Small intestine (tissue), 7 donors: ENCODE measurements at regions not wholly inside any gene's neighbourhood (a gene's known extent, or its start where the extent isn't known, plus 50 kb on each side); places are given as distances from the start of the nearest gene placed in this dataset.

Experiments used
- DNase-seq, 2 donors: peaks; one replicate each; pipeline versions ENCODE4 v3.0.0 to v3.0.0-alpha.2; 2013
- FAIRE-seq: peaks from 2 replicates; lab custom pipeline; 2012; peaks lifted over from hg19 to GRCh38; lab: Jason Lieb, UNC
- H3K27ac ChIP-seq, 3 donors: one replicate each; pipeline ENCODE4 v1.5.1; 2013; ENCODE audit warnings: low read length in 2 of 3, mild to moderate bottlenecking in 2 of 3, control low read depth in 1 of 3, inconsistent platforms in 1 of 3, low read depth in 1 of 3, moderate library complexity in 1 of 3
- H3K27me3 ChIP-seq, 3 donors: one replicate each; pipeline ENCODE4 v1.6.1; 2013; ENCODE audit warnings: low read length in 3 of 3, inconsistent platforms in 1 of 3; ENCODE audit not compliant: control insufficient read depth in 3 of 3, insufficient read depth in 3 of 3
- H3K36me3 ChIP-seq, 3 donors: one replicate each; pipeline ENCODE4 v1.6.1; 2013; ENCODE audit warnings: low read length in 3 of 3, inconsistent platforms in 1 of 3, low read depth in 1 of 3, mild to moderate bottlenecking in 1 of 3, moderate library complexity in 1 of 3; ENCODE audit not compliant: control insufficient read depth in 3 of 3, insufficient read depth in 2 of 3
- H3K4me1 ChIP-seq, 3 donors: one replicate each; pipeline ENCODE4 v1.6.1; 2013; ENCODE audit warnings: low read length in 2 of 3, inconsistent platforms in 1 of 3, low read depth in 1 of 3, mild to moderate bottlenecking in 1 of 3, moderate library complexity in 1 of 3; ENCODE audit not compliant: control insufficient read depth in 3 of 3, insufficient read depth in 2 of 3
- H3K4me3 ChIP-seq, 3 donors: one replicate each; pipeline ENCODE4 v1.5.1; 2013; ENCODE audit warnings: low read length in 3 of 3, control low read depth in 1 of 3, inconsistent platforms in 1 of 3, low read depth in 1 of 3, mild to moderate bottlenecking in 1 of 3, moderate library complexity in 1 of 3
- H3K9me3 ChIP-seq, 2 donors: one replicate each; pipeline ENCODE4 v1.6.1; 2013; ENCODE audit warnings: low read depth in 1 of 2, low read length in 1 of 2; ENCODE audit not compliant: control insufficient read depth in 2 of 2, insufficient read depth in 1 of 2
- WGBS, 3 donors: extraction: QIAGEN DNeasy Blood & Tissue Kit; methylation state at CpG; one replicate each; pipeline ENCODE4 v1.1.7; 2013; 5-methylcytosine and 5-hydroxymethylcytosine counted together
- donor health status: healthy with polysubstance abuse.
- donor health status: control.
- donor health status: control.
- donor health status: Bipolar disorder and iron deficiency.
- donor health status: healthy.

DNA sequence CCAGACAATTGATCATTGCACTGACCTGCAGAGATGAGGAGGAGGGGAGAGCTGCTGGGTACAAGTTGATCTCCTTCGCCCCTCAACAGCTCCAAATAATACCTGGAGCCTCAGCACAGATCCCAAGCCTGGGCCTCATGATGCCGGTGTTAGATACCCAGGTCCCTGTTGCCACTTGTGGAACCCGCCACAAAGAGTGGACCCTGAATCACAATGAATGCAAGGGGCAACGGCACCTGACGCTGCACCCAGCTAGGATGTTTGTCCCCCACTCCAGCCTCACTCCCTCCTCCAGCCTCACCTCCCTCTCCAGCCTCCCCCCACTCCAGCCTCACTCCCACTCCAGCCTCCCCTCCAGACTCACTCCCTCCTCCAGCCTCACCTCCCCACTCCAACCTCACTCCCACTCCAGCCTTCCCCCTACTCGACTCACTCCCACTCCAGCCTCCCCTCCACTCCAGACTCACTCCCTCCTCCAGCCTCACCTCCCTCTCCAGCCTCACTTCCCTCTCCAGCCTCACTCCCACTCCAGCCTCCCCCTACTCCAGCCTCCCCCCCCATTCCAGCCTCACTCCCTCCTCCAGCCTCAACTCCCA lies 879.0 kb downstream of the BRD1 start:
- Histone ChIP-seq H3K4me3 (no peak overlapping the region), H3K4me1 (no peaks in the 10 kb centered on the region), H3K36me3 (no peaks in the 10 kb centered on the region), H3K9me3 (no peaks in the 10 kb centered on the region), H3K27ac (no peak overlapping the region), H3K27me3 (no peaks in the 10 kb centered on the region)
- FAIRE-seq = no peak
- DNase-seq = no peak
- 74 to 82% (median 81%) methylated on average over 3 to 6 of the region's 6 CpGs for WGBS, 3 donors

DNA sequence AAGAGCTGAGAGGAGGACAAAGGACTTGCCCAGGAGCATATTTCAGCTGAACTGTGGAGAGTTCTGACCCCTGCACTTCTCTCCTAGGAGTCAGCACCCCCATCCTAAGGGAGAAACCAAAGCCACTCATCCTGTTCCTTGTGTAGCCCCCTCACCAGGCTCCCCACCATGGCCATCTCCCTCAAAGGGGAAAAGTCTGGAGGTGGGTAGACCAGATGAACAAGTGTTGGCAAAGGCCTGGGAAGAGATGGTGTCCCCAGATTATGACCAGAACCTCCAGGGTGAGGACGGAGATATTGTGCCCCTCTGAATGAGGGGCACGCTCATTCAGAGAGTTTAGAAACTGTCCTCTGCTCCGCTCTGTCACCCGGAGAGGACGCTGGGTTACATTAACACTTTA lies 880.0 kb downstream of the BRD1 start:
- Histone ChIP-seq H3K4me3 (no peak overlapping the region), H3K27me3 (no peaks in the 10 kb centered on the region), H3K4me1 (no peaks in the 10 kb centered on the region), H3K27ac (no peak overlapping the region), H3K9me3 (no peaks in the 10 kb centered on the region), H3K36me3 (no peaks in the 10 kb centered on the region)
- no peak for DNase-seq
- FAIRE-seq = no peak
- WGBS, 3 donors = 78 to 89% (median 83%) methylated on average over 5 of the region's 5 CpGs

DNA sequence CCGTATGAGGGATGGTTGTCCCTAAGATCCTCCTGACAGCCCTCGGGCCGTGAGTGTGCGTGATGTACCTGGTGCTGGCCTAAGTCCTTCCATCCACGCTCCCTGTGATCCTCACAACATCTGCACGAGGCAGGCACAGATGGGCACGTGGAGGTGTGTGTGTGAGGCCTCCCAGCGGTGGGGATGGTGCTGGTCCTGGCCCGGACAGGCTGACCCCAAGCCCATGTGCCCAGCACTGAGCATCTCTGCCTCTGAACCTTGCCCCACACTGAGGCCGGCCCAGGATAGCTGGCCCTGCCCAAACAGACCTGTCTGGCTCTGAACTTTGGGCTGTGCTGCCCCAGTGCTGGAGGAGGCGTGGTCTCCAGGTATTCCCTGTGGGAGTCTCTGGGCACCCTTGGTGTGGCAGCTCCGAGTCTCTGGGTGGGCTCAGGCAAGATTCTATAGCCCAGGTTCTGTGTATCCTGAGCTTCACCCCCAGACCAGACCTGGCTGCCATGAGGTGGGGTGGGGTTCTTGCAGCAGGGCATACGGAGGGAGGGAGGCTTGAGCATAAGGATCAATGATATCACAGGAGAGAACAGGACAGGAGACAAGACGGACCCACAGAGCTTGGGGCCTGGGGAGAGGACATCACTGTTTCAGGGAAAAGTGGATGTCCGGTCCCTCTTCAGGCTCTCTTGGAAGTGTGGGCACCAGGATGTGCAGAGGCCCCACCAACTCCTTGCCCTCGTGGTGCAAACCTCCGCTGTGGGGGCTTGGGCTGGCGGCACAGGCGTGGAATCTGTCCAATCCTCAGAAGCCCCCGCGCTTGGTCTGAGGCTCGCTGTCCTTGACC lies 881.8 kb downstream of the BRD1 start:
- Histone ChIP-seq H3K36me3 (no peaks in the 10 kb centered on the region), H3K4me3 (no peak overlapping the region), H3K4me1 (no peaks in the 10 kb centered on the region), H3K27me3 (no peaks in the 10 kb centered on the region), H3K9me3 (no peaks in the 10 kb centered on the region), H3K27ac (no peak overlapping the region)
- FAIRE-seq (no peak), DNase-seq (no peak)
- WGBS, 3 donors = 58 to 82% (median 67%) methylated on average over 21 to 22 of the region's 22 CpGs

DNA sequence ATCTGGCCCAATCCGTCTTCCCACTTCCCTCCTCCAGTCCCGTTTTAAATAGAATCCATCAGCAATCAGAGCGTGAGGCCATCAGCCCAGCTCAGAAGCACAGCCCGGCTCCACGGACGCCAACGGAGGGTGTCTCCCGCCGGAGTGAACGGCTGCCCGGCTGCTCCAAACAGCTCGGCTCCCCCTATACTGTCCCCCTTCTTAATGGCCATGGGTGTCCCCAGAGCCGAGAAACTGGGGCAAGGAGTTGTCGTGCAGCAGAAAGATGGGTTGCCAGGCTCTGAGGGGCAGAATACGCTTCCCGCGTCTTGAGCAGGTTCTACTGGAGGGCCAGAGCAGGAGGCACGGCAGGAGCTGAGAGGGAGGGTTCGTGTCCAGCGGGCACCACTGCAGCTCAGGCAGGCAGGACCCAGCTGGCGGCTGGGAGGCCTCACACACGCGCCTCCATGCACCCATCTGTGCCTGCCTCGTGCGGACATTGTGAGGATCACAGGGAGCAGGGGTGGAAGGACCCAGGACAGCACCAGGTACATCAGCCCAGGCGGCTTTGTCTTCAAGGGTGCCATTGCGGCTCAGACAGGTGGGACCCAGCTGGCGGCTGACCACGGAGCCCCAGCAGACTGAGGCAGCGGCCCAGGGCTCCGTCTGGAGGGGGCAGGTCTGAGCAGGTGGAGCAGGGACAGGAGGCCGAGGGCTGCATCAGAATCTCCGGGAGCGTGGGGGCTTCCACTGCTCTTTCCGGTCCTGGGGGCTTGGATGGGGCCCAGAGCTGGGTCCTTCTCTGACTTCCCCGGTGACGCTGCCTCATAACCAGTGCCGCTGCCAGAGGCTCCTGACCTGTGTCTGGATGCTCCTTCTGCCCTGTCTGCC lies 882.7 kb downstream of the BRD1 start:
- H3K36me3 ChIP-seq = no peaks in the 10 kb centered on the region
- peaks cover 0 to 3% (median 0%) of the 10 kb centered on the region in 3 donors for H3K27me3 ChIP-seq
- no peaks in the 10 kb centered on the region for H3K4me1 ChIP-seq
- 84 to 88% (median 84%) methylated on average over 36 to 38 of the region's 38 CpGs for WGBS, 3 donors
- H3K4me3 ChIP-seq = no peak overlapping the region
- FAIRE-seq = no peak
- DNase-seq = no peak
- no peak overlapping the region for H3K27ac ChIP-seq
- H3K9me3 ChIP-seq = no peaks in the 10 kb centered on the region

DNA sequence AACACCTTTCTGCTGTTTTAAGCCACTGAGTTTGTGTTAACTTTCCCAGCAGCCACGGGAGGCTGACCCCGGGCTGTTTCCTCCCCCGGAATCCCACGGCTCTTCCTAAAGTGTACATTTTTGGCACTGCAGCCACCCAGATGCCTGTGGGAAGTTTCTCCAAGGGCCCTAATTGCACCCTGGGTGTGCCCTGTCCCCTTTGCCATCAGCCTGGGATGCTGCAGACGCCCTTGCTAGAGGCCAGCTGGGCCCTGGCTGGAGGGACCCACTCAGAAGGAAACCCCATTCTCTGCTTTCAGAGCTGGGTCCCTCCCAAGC lies 883.3 kb downstream of the BRD1 start:
- H3K4me3 ChIP-seq = no peak overlapping the region
- H3K9me3 ChIP-seq = no peaks in the 10 kb centered on the region
- DNase-seq (no peak), FAIRE-seq (no peak)
- WGBS, 3 donors = 63 to 76% (median 70%) methylated on average over 5 of the region's 5 CpGs
- no peaks in the 10 kb centered on the region for H3K4me1 ChIP-seq
- no peak overlapping the region for H3K27ac ChIP-seq
- no peaks in the 10 kb centered on the region for H3K36me3 ChIP-seq
- H3K27me3 ChIP-seq = peaks cover 0 to 3% (median 0%) of the 10 kb centered on the region in 3 donors

DNA sequence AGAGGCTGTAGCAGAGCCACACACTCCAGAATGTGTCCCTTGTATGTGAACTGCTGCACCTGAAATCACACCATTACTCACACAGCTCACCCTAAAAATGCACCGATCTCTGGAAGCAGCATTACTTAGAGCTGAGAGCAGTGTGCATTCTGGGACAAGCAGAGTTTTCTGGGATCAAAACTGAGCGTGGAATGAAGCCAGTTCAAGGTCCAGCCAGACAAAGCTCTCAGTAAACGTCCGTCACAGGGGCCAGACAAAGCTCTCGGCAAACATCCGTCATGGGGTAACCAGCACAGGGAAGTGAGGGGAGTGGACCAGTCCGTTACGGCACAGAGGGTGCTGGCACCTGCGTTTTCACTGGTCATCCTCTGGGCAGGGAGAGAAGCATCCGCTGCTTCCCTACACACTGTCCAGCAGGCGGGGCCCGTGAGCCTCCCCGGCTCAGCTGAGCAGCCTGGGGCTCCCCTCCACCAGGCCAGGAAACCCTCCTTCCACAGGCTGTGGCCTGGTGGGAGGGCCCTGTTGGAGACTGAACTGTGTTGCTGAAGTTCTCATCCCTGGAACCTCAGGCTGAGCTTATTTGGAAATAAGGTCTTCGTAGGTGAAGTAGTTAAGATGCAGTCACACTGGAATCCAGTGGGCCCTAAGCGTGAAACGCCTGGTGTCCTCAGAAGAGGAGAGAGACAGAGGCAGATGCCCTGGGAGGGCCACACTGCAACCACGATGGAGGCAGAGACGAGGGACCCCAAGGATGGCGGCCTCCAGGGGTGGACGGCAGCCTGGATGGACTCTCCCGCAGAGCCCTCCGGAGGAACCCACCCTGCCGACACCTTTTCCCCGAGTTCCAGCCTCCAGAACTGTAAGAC lies 883.9 kb downstream of the BRD1 start:
- FAIRE-seq = no peak

DNA sequence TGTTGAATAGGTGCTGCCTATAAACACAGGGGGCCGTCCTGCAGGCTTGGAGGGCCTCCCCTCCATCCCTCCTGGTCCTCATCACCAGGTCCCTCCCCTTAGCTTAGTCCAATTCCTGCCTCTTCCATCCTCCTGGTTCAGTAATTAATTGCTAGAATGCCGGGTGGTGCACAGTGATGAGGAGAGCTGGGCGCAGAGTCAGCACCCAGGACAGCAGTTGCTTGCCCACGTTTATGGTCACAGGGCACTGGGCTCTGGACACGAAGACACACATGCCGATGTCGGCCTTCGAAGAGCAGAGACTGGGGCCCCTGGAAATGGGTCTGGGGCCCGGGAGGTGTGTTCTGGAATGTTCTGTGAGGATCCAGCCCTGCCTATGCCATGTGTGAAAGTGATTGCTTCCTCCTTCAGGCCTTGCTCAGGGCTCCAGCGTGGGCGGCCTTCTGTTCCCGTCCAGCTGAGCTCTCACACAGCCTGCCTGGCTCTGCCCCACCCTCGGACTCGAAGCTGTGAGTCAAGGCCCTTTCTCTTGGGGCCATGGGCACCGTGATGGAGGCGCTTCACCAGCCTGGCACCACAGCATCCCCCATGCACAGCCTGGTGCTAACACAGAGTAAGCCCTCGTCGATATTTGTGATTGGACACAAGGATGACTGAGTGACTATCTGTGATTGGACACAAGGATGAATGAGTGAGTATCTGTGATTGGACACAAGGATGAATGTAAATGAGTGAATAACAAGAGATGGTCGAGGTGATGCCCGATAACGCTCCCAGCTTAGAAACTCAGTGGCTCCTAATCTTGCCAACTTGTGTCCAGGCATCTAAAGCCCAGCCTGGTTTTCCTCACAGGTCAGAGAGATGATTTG lies 884.7 kb downstream of the BRD1 start:
- Histone ChIP-seq H3K4me3 (no peak overlapping the region), H3K9me3 (no peaks in the 10 kb centered on the region), H3K27ac (no peak overlapping the region), H3K4me1 (no peaks in the 10 kb centered on the region), H3K27me3 (peaks cover 0 to 3% (median 0%) of the 10 kb centered on the region in 3 donors), H3K36me3 (no peaks in the 10 kb centered on the region)
- 61 to 66% (median 62%) methylated on average over 21 of the region's 21 CpGs for WGBS, 3 donors
- FAIRE-seq (no peak), DNase-seq (no peak)

More for the DNA sequence above, 883.9 kb downstream of the BRD1 start:
- Histone ChIP-seq H3K36me3 (no peaks in the 10 kb centered on the region), H3K4me1 (no peaks in the 10 kb centered on the region), H3K27ac (no peak overlapping the region), H3K4me3 (no peak overlapping the region), H3K27me3 (peaks cover 0 to 3% (median 0%) of the 10 kb centered on the region in 3 donors), H3K9me3 (no peaks in the 10 kb centered on the region)
- 42 to 56% (median 52%) methylated on average over 23 to 24 of the region's 24 CpGs for WGBS, 3 donors
- DNase-seq = peak; percentile 14 to 15
